HS-5 (cell line): ENCODE measurements at regions not wholly inside any gene's neighbourhood (a gene's known extent, or its start where the extent isn't known, plus 50 kb on each side); places are given as distances from the start of the nearest gene placed in this dataset.
"Not testable (repeated sequence)": the region's sequence is repeated elsewhere in the genome, so short reads cannot be mapped to it uniquely, and the experiment has no call there.

ENCODE experiments used
- DNase-seq: peaks from one replicate; pipeline ENCODE4 v3.0.0-alpha.2; 2012; ENCODE audit warnings: low read depth

DNA sequence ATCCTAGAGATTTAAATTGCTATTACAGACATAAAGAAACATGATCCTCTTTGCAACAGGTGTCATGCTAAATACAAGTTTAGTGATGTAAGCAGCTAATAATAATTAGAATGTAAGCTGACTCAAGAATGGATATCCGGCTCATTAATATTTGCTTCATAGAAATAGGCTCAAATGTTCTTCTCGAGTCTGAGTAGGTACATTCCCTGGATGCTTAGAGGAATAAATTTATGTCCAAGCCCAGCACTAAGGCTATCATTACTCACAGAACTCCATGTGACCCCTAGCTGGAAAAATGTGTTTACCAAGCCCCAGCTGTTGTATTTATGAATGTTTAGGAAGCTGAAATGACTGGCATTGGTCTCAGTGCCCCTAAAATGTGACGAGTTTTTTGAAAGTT lies 87.6 kb upstream of the TSPAN7 start:
- DNase-seq: no peak

DNA sequence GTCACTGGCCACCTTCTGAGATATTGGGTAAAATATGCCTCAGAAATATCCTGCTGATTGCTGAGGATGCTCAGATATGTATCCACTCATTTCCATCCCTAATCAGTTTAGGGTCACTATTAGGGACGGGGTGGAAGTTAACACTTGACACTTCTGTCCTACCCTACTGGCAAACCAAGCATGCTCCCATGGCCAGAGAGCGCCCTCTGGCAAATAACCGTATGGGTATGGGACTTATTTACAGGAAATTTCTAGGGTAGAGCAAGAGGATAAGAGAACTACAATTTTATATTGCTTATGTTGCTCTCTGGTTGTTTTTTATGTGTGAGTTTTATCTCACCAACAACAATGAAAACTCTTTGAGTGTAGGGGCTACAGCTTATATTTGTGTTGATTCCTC lies 86.8 kb upstream of the TSPAN7 start:
- no peak for DNase-seq

DNA sequence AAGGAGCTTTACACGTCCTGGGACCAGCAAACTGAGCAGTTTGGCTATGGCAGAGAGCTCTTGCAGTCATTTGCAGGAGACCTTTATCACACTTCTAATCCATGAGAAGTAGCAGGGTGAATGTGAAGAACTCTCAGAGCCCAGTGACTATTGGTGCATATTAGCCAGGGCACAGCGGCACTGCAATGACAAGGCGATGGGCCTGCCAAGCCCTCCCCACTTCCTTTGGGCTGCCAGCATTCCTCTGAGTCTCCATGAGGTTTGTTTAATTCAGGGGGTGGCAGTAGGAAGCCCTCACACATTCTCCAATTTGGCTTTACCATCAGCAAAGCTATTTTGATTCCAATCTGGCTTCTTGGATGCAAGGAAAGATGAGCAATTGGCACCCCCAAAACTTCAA lies 79.2 kb upstream of the TSPAN7 start:
- DNase-seq: no peak

DNA sequence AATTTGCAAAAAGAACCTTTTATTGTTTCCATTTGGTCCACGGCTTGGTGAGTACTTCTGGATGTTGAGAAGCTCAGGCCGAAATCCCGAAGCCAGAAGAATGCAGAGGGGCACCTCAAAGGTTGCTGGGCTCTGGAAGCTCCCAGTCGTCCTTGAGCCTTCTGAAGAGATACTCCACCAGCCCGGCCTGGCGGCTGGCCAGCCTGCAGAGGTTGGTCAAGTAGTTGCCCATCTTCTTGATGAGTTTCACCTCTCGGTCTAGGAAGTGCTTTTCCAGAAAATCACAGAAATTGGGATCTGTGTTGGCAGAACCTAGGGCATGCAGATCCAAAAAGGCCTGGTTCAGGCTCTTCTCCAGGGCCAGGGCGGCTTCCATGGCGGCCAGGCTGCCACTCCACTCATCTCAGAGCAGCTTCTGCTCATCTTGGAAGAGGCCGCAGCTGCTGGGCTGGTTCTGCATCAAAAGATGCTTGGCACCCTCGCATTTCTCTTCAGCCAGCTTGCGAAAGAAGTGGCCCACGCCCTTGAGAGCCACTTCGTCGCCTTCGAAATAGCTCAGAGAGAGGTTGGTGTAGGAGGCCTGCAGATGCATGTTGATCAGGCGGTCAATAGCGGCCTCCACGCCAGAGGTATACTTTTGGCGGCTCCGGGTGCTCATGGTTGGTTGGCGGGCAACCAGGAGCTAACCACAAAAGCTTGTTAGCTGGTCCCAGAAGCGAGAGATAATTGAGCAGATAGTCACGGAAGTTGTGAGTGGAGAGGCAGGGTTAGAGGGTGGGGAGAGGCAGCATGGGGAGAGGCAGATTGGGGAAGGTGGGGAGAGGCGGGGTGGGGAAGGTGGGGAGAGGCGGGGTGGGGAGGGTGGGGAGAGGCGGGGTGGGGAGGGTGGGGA lies 76.5 kb upstream of the TSPAN7 start:
- DNase-seq: no peak

DNA sequence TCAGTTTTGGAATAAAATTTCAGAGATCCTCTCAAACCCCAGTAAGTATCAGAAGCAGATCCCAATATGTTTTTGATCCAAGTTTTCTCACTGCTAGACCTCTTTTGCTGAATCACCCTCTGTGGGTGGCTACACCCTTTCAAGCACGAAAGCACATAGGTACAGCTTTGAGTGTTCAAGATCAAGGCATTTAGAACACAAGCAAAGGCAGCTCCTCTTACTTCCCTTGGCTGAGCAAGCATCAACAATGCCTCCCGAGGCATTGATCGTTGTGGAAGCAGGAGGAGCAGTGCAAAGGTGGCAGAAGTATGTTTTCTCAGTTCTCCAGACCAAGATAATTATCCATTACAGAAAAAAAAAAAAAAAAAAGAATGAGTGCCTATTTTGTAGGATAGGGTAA lies 72.0 kb upstream of the TSPAN7 start:
- no peak for DNase-seq

DNA sequence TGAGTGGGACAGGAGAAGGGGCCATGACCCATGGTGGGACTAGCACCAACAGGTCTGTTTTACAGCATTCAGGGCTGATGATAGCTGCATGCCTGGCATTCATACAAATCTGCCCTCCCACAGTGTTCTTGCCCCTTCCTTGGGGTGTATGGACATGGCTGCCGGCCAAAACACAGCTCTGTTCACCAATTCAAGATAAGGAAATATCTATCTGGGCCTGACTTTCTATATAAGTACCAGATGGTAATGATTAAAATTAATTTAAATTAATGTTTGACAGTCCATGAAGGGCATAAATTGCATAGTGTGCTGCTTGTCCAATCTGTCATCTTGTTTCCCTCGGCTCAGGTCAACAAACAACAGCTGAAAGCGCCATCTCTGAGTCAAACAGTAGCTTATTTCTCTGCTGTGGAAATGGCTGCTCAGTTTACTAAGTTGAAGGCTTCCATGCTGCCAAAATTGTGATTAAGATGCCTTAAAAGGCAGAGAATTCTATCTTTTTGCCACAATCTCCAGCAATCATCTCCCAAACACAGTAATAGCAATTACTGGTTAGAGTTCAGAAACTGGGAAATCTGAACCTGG lies 67.0 kb upstream of the TSPAN7 start:
- DNase-seq: no peak

DNA sequence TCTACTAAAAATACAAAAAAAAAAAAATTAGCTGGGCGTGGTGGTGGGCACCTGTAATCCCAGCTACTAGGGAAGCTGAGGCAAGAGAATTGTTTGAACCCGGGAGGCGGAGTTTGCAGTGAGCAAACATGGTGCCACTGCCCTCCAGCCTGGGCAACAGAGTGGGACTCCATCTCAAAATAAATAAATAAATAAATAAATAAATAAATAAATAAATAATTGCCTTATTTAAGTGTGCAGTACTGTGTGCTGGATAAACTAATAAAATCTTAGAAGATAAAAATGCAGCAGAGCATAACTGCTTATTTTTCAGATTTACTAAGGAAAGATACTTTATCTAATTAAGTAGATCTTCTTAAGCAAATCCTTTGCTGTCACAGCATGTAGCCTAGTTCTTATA lies 61.7 kb upstream of the TSPAN7 start:
- DNase-seq: not testable (repeated sequence)

DNA sequence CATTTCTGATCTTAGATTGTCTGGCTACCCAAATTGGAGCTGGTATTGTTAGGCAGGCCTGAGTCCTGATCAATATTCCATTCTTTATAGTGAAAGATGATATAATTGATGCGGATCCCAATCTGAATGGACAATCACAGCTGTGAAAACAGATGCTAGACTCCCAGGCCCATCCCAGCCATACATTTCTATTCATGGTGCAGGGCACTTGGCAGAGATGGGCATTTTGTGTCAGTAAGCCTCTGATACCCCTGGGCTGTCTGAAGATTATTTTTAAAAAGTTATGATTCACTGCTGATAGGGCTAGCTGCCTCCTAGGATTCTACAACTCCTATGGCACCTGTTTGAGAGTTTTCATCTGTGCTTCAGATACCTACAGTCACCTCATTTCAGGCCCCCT lies 61.2 kb upstream of the TSPAN7 start:
- no peak for DNase-seq

DNA sequence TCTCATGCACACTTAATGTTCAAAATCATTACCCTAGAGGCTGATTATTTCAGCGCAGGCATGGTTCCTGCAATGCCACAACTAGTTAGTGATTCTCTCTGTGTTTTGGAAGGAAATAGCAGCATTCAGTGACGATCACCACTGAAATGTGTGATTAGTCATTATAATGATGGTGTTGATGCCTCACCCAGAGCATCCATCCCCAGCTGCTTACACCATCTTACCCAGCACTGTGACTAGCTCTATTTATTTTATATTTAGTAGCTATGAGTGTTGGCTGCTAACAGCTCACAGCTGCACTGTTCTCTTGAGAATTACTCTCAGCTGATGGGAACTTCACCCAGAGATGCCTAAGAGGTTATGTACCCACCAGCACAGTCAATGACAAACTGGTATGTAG lies 60.5 kb upstream of the TSPAN7 start:
- DNase-seq: peak; percentile 2

DNA sequence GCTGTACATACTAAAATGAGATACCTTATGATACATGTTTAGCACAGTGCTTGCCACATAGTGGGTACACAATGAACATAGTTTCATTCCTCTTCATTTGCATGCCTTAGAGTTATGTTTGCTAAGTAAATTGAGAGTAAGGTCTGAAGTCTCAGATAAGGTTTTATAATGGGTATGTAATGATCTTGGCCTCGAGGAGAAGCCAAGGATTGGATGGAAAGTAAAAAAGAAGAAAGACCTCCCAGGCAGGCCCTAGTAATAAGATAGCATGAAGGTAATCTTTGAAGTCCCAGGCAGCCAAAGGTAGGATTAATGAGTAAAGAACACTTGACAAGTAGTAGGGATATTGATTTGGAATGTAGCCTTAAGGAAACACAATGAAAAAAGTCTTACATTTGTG lies 55.8 kb upstream of the TSPAN7 start:
- no peak for DNase-seq
